ENCODE measurements at regions not wholly inside any gene's neighbourhood (a gene's known extent, or its start where the extent isn't known, plus 50 kb on each side); places are given as distances from the start of the nearest gene placed in this dataset.

DNA sequence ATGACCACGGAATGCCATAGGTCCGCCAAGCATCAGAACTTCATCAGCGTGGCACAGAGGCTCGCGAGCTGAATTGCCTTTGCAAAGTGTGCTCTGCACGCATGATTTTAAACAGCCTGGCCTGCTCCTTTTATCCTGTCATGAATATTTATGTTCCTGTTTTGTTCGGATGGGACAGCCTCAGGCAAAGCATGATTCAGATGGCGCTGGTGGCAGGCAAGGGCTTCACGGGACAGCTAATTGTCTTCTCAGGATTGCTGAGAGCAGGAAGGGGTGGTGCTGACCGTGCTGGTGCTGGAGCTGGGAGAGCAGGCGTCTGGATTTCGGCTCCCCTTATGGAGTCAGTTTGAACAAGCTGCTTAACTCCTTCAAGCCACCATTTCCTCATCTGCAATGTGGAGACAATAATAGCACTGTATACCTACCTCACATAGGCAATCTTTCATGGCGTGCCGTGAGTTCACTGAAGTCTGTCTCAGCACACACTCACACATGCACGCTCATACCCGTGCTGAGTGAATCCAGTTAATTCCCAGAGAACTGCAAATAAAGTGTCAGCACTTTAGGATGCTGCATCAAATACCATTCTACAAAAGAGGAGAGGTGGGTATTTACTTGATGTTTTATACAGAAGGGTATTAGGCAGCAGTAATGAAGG, 79.7 kb upstream of the APCDD1 start:
- peaks cover 40% of the 10 kb centered on the region for H3K4me1 Mint-ChIP-seq (ENCODE audit: low read depth, unreplicated experiment)

DNA sequence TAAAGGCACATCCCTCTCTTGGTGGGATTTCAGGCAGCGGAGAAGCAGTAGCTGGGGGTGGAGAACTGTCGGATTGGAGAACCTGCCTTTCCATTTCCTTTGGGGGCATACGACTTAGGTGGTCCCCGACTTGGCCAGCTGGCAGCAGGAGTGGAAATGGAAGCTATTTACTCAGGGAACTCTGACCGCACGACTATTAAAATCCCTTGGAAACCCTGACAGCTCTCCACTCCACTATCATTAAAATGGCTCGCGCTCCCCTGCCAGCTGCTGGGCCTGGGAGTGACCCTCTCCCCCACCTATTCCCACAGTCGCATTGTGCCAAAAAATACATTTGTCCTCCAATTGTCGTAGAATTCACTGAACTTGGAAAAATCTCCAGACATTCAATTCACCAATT, 77.7 kb upstream of the APCDD1 start:
- peaks cover 4% of the 10 kb centered on the region for H3K9me3 Mint-ChIP-seq (ENCODE audit: unreplicated experiment)
- H3K27me3 Mint-ChIP-seq (ENCODE audit: unreplicated experiment): peaks cover 3% of the 10 kb centered on the region
- peaks cover 4% of the 10 kb centered on the region for H3K36me3 Mint-ChIP-seq (ENCODE audit: unreplicated experiment)
- no peak for DNase-seq
- no peak overlapping the region for H3K4me3 Mint-ChIP-seq (ENCODE audit: unreplicated experiment)
- peak overlapping the region; percentile 0 for H3K27ac Mint-ChIP-seq (ENCODE audit: unreplicated experiment)
- TF ChIP-seq, protein P1, sequence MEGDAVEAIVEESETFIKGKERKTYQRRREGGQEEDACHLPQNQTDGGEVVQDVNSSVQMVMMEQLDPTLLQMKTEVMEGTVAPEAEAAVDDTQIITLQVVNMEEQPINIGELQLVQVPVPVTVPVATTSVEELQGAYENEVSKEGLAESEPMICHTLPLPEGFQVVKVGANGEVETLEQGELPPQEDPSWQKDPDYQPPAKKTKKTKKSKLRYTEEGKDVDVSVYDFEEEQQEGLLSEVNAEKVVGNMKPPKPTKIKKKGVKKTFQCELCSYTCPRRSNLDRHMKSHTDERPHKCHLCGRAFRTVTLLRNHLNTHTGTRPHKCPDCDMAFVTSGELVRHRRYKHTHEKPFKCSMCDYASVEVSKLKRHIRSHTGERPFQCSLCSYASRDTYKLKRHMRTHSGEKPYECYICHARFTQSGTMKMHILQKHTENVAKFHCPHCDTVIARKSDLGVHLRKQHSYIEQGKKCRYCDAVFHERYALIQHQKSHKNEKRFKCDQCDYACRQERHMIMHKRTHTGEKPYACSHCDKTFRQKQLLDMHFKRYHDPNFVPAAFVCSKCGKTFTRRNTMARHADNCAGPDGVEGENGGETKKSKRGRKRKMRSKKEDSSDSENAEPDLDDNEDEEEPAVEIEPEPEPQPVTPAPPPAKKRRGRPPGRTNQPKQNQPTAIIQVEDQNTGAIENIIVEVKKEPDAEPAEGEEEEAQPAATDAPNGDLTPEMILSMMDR (IDR thresholded peaks at IDR 0.05; ENCODE audit: partially characterized antibody, unreplicated experiment): no peak
- peaks cover 43% of the 10 kb centered on the region for H3K4me1 Mint-ChIP-seq (ENCODE audit: low read depth, unreplicated experiment)

More for the DNA sequence above, 79.7 kb upstream of the APCDD1 start:
- Mint-ChIP-seq H3K36me3 (ENCODE audit: unreplicated experiment) (peaks cover 4% of the 10 kb centered on the region), H3K9me3 (ENCODE audit: unreplicated experiment) (peaks cover 4% of the 10 kb centered on the region), H3K27me3 (ENCODE audit: unreplicated experiment) (peaks cover 4% of the 10 kb centered on the region), H3K27ac (ENCODE audit: unreplicated experiment) (peak overlapping the region; percentile 65), H3K4me3 (ENCODE audit: unreplicated experiment) (no peak overlapping the region)
- TF ChIP-seq, protein P1 (IDR thresholded peaks at IDR 0.05; ENCODE audit: partially characterized antibody, unreplicated experiment): no peak
- peak; percentile 27 for DNase-seq

GRCh38 chr18:10377956-10378355, 76.5 kb upstream of the APCDD1 start:
- peak overlapping the region; percentile 19 for H3K27ac Mint-ChIP-seq (ENCODE audit: unreplicated experiment)
- DNase-seq: no peak
- peaks cover 49% of the 10 kb centered on the region for H3K4me1 Mint-ChIP-seq (ENCODE audit: low read depth, unreplicated experiment)
- peaks cover 8% of the 10 kb centered on the region for H3K9me3 Mint-ChIP-seq (ENCODE audit: unreplicated experiment)
- H3K36me3 Mint-ChIP-seq (ENCODE audit: unreplicated experiment): no peaks in the 10 kb centered on the region
- TF ChIP-seq, protein P1 (IDR thresholded peaks at IDR 0.05; ENCODE audit: partially characterized antibody, unreplicated experiment): no peak
- H3K27me3 Mint-ChIP-seq (ENCODE audit: unreplicated experiment): no peaks in the 10 kb centered on the region
- no peak overlapping the region for H3K4me3 Mint-ChIP-seq (ENCODE audit: unreplicated experiment)

DNA sequence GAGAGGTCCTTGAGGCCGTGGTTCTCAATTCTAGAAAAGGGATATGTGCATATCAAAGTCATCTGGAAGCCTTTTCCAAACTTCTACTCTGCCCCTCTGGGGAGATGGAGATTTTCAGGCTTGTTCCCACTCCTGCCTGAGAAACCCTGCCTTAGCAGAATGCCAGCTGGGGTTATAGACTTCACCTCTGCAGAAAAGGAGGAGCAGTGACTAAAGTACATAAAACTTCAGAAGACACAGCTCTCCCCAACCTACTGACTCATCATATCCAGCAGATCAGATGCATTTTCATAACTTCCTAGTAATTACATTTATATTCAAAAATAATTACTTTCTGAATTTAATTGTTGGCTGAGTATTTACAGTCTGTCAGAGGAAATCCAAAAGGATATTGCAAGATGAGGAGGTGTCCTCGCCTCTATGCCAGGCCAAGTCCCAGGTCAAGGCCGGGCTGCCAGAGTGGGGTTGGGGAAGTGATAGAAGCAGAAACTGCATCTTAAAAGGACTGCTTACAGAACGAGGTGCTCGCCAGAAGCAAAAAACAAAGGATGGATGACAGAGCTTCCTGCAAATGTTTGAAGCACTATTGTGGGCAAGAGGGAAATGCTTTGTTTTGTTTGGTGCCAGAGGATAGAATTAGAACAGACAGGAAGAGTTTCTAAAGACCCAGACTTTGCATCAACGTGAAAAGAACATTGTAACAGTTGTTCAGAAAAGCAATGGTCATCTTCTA, 75.6 kb upstream of the APCDD1 start:
- H3K9me3 Mint-ChIP-seq (ENCODE audit: unreplicated experiment): peaks cover 10% of the 10 kb centered on the region
- H3K27ac Mint-ChIP-seq (ENCODE audit: unreplicated experiment): peak overlapping the region; percentile 30
- H3K4me1 Mint-ChIP-seq (ENCODE audit: low read depth, unreplicated experiment): peaks cover 49% of the 10 kb centered on the region
- no peak overlapping the region for H3K4me3 Mint-ChIP-seq (ENCODE audit: unreplicated experiment)
- DNase-seq: no peak
- no peaks in the 10 kb centered on the region for H3K36me3 Mint-ChIP-seq (ENCODE audit: unreplicated experiment)
- no peaks in the 10 kb centered on the region for H3K27me3 Mint-ChIP-seq (ENCODE audit: unreplicated experiment)
- TF ChIP-seq, protein P1 (IDR thresholded peaks at IDR 0.05; ENCODE audit: partially characterized antibody, unreplicated experiment): no peak

DNA sequence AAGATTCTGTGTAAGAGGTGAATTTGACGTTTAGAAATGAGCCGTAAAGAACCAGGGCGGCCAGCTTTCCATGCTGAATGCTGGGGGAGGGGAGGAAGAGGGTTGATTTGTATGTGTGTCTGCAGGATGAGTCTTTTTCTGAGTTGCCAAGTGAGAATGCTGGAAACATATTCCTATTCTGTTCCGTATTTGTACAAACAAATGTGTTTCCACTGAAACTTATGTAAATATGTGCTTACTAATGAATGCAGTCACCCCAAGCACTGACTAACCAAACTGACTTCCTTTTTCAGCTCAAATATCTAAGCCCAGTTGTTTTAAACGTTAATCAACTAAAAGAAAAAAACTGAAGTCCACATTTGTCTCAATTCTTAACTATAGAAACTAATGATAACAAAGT, 74.9 kb upstream of the APCDD1 start:
- no peak overlapping the region for H3K4me3 Mint-ChIP-seq (ENCODE audit: unreplicated experiment)
- no peaks in the 10 kb centered on the region for H3K27me3 Mint-ChIP-seq (ENCODE audit: unreplicated experiment)
- peak overlapping the region; percentile 49 for H3K27ac Mint-ChIP-seq (ENCODE audit: unreplicated experiment)
- no peaks in the 10 kb centered on the region for H3K36me3 Mint-ChIP-seq (ENCODE audit: unreplicated experiment)
- H3K4me1 Mint-ChIP-seq (ENCODE audit: low read depth, unreplicated experiment): peaks cover 49% of the 10 kb centered on the region
- DNase-seq: no peak
- TF ChIP-seq, protein P1 (IDR thresholded peaks at IDR 0.05; ENCODE audit: partially characterized antibody, unreplicated experiment): no peak
- peaks cover 10% of the 10 kb centered on the region for H3K9me3 Mint-ChIP-seq (ENCODE audit: unreplicated experiment)

Measured in glutamatergic neuron (in vitro differentiated cells).